NCI-H146 treated with DMSO at 0.1 percent for 48 hours (cell line): ENCODE measurements at regions not wholly inside any gene's neighbourhood (a gene's known extent, or its start where the extent isn't known, plus 50 kb on each side); places are given as distances from the start of the nearest gene placed in this dataset.
"Not testable (repeated sequence)": the region's sequence is repeated elsewhere in the genome, so short reads cannot be mapped to it uniquely, and the experiment has no call there.

Experiments used
- DNase-seq: peaks from one replicate; lab custom pipeline; 2025; ENCODE audit not compliant: unreplicated experiment; lab: John Stamatoyannopoulos, UW

DNA sequence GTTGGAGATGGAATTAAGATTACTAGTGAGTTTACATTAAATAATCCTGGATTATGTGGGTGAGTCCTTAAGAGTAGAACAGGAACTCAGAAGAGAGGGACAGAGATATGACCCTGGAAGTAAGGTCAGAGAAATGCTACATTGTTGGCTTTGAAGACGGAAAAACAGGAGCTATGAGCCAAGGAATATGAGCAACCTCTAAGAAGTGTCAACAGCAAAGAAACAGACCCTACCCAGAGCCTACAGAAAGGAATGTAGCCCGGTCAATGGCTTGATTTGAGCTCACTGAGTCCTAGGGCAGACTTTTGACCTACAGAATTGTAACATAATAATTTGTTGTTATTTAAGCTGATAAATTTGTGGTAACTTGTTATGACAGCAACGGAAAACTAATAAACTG, 304.9 kb downstream of the IPMK start:
- no peak for DNase-seq

DNA sequence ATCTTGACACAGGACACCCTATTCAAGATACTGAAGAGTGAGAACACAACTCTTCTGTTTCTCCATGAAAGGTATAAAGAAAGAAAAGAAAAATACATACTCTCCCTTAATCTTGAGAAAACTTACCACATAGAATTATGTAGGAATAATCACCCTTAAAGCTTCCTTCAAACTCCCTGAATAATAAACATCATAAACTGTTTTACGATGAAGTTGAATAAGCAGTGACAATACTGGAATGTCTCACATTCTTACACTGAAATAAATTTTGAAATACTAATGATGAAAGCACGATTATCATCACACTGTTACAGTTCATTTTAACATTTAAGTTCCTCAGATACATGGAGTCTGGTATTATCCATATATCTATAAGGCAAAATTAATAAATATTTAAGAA, 306.2 kb downstream of the IPMK start:
- no peak for DNase-seq

DNA sequence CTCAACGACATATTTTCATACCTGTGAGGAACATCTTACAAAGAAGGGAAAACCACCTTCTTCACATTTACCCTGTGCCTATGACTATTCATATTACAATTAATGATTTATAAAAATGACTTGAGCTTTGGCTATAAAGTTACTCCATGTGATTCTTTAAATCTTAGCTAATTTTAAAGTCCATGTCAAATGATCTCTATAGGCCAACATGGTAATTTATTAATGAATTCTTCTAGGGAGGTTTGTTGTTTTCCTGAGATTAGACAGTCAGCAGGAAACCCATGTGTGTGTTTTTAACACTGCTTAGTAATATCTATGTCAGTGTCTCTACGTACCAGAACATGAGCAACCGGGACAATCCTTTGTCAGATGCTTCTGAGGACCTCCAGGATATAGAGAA, 307.3 kb downstream of the IPMK start:
- no peak for DNase-seq

DNA sequence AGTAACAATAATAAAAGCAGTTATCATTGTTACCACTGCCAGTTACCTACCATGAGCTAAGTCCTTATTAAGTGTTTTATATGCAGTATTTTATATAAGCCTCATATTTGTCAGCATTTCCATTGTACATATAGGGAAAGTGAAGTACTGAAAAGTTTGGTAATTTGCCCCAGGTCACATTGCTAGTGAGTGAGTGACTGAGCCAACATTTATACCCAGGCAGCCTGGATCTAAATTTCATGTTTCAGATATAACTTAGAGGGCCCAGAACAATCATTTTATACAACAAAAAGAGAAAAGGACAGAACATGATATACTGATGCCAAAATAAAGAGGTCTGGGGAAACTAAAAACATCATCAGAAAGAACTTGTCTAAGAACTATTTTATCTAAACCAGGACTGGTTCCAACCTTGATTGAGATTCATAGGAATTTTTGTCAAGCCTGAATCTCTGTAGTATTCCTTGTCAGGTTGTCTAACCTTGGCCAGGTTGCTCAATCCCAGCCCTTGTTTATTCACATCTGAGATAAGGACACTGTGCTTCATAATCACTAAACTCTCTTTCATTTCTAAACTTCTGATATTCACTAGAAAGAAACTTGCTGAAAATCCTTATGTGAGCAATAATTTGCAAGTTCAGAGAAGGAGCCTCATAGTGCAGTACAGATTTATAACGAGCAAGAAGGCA, 308.2 kb downstream of the IPMK start:
- DNase-seq: no peak

DNA sequence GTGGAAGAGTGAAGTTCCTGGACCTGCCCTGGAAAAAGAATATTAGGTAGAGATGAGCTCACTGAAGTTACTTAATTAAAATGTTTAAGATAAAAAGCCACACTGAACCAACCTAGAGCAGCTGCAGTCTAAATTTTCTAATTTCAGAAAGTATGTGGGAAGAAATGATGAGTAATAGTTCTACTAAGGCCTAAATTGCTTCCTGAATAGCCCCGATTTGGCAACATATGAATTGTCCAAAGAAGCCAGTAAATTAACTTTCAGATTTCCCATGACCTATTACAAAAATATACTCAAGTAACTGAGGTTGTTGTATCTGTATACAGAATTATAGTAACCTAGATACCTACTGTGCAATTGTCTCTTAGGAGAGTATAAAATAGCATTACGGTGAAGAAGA, 312.6 kb downstream of the IPMK start:
- no peak for DNase-seq

DNA sequence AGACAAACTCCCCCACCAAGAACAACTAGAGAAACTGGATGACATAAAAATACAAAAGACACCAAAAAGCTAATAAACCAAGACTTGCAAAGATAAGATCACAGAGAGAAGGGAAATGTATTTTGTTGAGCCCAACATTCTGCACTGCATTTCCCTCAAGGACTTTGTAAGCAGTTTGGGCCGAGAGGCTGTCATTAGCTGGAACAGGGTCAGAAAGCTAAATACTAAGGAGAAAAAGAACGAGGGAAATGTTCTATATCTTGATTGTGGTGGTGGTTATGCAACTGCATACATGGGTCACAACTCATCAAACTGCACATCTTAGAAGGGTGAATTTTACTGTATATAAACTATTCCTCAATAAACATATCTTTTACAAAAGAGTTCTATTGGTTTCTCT, 315.0 kb downstream of the IPMK start:
- DNase-seq: no peak

DNA sequence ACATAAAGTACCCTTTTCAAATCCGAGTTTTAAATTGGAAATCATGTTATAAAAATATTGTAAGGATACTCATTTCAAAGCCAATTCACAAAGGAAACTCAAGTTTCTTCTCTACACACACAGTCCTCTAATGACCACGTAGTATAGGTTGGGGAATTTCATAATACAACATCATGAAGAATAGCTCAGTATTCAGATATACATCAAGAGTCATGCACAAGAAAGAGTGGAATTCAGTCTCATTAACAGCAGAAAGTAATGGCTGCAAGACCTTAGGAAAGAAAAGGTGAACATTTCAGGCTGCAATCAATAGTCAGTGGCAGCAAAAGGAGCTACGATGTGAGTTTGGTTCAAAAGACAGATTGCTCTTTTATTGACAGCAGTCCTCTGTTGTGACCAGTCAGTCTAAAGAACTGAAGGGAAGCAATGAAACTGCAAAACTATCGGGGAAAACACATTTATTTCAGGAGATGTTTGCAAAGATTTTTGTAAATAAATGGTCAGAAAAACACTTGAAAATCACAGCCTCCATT, 317.2 kb downstream of the IPMK start:
- DNase-seq: no peak

DNA sequence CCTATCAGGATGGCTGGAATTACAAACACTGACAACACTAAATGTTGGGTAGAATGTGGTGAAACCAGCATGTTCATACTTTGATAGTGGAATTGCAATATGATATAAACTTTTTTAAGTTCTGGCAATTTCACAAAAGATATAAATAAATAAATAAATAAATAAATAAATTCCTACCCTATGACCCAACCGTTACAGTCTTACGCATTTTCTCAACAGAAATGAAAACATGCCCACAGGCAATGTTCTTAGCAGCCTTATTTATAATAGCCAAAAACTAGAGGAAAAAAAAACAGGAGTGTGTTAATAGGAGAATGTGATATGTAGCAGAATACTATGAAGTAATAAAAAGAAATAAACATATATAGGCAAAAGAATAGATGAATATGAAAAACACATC, 318.9 kb downstream of the IPMK start:
- no peak for DNase-seq

DNA sequence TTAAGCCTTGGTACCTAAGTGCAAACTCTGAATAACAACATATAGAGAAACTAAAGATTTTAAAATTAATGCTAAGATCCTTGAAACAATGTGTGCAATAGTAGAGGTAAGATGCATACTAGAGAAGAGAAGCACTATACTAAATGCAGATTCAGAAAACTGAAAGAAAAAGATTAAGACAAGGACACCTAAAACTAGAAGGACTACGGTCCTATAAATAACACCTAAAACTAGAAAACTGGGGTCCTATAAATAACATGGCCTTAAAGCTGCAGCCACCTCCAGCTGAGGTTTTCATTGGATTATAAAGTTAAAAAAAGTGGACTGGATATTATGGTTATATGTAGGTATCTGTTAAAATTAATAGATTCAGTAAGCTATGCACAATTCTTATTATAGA, 320.9 kb downstream of the IPMK start:
- DNase-seq: no peak

DNA sequence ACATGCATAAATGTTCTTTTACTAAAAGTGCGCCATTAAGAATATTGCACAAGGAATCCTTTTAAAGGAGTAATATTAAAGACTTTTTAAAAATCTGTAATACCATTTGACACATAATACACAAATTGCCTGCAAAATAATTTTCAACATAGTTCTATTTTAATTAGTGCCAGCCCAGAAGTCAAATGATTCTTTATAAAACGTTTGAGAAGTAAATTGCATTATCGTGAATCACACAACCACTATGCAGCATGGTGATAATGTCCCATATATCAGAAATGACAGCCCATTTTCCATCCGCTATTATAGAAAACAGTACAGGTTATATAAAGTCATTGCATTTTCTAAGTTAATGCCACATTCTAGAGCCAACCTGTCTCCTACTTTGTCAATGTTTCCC, 324.0 kb downstream of the IPMK start:
- DNase-seq: no peak

DNA sequence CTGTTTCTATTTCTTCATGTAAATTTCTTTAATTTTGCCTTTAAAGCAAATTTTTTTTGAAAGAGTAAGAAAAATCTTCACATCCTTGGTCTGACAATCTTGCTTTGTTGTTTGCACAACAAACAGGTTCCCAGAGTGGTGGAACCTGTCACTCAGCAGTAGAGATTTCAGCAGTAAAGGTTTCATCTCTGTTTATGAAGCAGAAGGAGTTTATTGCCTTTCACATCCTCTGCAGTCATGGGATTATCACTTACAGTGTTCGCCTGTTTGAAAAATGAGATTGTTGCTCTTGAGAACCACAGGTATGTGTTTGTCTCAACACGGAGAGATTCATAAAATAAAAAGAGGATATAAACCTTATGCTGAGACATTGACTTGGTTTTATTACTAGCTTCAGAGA, 342.6 kb downstream of the IPMK start:
- DNase-seq: no peak

DNA sequence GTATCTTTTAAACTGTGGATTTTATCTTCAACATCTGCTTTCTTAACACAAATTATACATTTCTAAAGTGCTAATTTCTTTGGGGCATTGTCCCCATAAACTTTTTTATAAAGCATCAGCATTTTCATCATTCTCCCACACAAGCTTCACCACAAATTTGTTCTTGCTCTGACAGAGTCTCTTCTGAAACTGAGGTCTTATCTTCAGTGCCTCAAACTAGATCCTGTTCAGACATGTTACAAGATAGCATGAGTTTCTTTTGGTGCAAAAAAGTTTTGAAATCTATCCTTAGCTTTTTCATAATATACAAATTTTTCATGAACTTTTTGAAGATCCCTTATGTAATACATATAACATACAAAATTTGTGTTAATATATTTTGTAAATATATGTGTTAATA, 346.6 kb downstream of the IPMK start:
- DNase-seq: no peak

DNA sequence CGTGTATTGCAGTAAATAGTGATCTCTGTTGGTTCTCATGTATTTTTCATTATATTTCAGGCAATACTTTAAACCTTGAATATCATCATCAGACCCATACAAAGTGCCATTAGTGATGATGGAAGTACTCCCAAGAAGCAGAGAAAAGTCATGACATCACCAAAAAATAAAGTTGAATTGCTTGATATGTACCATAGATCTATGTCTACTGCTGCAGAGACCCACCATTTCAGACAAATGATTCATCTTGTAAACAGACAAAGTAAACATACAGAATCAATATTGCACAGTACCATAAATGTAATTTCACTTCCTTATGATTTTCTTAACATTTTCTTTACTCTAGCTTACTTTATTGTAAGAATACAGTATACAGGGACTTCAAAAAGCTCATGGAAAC, 347.8 kb downstream of the IPMK start:
- DNase-seq: no peak

DNA sequence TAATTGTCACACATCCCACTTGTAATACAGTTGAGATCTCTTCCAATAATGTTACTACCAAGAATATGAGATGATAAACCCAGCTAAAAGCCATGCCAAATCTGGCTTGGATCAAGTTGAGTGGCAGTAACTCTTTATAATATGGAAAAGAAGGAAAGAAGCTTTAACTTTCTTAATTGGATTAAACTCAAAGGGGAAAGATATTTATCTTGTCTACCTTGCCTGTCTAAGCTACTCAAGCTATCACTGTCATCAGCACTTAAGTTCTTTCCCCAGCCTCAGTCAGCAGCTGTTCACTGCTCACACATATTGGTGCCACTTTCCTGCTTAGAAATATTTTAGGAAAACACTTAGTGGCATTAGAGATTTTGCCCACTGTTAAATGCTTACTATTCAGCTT, 350.7 kb downstream of the IPMK start:
- DNase-seq: no peak

DNA sequence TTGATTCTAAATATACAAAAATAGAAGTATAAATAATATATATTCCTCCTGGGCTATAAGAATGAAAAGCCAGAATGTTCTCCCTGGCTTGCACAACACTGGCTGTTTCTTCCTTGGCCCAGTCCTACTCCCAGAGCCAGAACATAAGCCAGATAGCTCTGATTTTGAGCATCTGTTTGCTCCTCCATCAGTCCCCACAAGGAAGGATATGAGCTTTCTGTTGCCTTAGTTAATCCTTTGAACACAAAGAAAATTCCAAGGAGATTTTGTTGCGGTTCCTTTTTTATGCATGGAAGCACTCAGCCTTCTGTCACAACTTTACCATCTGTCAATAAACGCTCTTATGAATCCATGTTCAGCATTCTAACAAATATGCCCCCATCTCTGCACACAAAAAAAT, 361.8 kb downstream of the IPMK start:
- no peak for DNase-seq

DNA sequence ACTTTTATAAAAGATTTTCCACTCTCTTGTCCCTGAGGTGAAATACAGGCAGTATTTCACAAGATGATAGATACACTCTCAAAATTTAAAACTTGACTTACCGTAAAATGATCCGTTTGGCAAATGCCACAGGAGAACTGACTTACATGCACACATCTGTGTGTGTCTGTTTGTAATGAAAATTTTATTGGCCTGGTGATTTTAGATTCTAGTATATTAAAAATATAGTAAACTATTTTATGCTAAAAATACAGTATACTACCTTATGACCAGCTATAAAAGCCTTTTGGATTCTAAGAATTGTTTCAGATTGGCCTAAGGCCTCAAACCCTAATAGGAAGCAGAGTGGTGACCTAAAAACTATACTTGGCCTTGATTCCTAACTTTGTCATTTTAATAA, 362.7 kb downstream of the IPMK start:
- no peak for DNase-seq

DNA sequence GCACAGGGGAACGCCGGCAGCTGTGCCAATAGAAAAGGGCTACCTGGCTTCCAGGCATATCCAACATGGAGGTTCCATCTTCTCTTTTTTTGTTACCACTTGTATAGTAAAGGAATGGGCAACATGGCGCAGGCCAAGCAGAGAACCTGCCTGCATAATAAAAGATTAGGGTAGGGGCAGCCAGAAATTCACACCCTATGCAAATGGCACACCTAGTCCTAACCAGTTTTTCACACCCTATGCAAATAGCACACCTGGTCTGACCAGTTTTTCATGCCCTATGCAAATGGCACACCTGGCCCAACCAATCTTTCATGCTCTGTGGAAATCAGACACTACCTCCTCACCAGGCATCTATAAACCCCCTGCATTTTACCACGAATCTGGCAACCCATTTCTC, 369.5 kb downstream of the IPMK start:
- DNase-seq: no peak

DNA sequence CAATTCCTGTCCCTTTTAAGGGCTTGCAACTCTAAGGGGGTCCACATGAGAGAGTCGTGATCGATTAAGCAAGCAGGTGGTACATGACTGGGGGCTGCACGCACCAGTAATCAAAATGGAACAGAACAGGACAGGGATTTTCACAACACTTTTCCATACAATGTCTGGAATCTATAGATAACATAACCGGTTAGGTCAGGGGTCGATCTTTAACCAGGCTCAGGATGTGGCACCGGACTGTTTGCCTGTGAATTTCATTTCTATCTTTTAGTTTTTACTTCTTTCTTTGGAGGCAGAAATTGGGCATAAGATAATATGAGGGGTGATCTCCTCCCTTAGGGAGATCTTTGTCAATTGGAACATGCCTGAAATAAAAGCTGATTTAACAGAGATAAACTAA, 370.1 kb downstream of the IPMK start:
- no peak for DNase-seq

DNA sequence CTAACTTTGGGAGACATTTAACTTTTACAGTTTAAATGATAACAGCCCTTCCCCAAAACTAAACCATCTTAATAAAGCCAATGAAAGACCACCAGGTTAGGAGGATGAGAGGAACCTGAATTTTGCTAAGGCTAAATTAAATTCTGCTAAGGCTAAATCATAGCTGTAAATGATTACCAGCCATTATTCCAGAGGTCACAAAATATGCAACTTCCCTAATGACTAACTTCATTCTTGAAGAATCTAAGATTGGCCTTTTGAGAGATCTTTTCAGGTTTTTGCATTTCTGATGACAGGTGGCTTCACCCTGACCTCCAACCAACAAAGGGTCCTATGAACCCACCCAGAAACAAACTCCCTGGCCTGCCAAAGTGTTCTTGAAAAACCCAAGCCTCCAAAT, 373.3 kb downstream of the IPMK start:
- DNase-seq: no peak

DNA sequence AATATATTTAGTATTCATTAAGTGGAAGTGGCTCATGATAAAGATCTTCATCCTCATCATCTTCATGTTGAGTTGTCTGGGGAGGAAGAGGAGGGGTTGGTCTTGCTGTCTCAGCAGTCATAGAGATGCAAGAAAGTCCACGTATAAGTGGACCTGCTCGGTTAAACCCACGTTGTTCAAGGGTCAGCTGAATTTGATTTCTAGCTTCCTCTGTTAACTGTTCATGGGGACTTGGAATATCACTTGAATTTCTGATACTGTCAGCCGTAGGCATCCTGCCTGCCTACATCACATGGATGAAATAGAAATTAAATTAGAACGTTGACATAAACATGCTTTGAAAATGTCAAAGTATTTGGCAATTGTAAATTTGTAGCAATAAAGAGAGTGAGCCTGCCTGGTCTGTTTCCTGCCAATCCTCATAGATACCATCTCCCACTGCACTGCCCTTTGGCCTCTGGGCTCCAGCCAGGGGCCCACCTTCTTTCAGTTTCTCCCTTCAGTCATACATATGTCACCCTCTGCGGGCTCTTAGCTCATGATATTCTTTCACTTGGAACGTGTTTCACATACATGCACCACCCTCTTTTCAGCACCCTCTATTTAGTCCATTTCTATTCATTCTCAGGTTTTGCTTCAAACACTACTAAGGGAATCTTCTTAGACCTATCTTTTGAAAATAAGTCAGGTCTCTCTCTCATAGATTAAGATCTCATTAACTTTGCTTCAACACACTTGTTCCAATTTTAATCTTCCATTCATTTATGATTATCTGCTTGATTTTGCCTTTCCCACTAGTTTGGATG, 376.3 kb downstream of the IPMK start:
- no peak for DNase-seq

DNA sequence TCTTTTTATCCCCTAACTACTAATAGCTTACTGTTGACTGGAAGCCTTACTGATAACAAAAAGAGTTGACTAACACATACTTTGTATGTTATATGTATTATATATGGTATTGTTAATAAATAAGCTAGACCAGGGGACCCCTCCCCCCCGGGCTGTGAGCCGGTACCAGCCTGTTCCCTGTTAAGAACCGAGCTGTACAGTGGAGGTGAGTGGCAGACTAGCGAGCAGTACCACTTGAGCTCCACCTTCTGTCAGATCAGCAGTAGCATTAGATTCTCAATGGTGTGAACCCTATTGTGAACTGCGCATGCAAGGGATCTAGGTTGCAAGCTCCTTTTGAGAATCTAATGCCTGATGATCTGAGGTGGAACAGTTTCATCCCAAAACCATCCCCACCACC, 377.0 kb downstream of the IPMK start:
- no peak for DNase-seq

DNA sequence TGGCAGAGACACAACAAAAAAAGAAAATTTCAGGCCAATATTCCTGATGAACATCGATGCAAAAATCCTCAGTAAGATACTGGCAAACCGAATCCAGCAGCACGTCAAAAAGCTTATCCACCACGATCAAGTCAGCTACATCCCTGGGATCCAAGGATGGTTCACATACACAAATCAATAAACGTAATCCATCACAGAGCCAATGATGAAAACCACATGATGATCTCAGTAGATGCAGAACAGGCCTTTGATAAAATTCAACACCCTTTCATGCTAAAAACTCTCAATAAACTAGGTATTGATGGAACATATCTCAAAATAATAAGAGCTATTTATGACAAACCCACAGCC, 382.1 kb downstream of the IPMK start:
- DNase-seq: not testable (repeated sequence)
